ENCODE measurements at regions not wholly inside any gene's neighbourhood (a gene's known extent, or its start where the extent isn't known, plus 50 kb on each side); places are given as distances from the start of the nearest gene placed in this dataset.
A peak's percentile ranks its signal among the peaks of the same experiment; 100 is the strongest.

DNA sequence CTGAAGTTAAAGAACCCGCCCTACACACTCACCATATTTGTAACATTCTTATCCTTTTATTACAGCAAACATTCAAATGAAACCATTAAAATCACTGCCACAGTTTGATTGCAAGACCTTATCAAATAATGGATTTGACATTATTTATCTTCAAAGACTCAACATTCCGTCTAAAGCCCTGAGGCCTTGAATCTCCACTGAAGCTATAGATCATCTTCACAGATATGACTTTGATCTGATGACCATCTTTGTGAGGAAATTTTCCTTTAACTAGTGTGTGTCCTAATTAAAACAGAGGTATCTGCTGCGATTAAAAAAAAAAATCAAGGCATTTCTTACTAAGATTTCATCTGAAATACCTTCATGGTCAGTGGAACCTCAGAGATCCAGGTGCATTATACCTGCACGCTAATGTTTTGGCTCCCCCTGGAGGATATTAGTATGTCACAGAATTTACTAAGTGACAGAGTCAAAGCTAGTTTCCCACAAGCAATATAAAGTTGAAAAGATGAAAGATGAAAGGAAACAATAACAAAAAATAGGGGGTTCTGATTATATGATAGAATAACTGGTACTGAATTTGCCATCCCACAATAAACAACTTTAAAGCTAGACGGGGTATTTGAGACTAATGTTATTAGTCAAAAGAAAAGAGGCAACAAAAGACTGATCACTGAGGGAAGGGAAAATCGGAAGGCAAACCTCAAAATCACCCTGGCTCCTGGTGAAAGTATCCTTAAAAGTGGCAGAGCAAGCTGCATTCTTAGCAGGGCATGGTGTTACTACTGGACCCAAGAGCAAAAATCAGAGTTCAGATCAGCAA lies 923.4 kb downstream of the NCAM2 start:
- Histone ChIP-seq H3K9me3 (no peaks in the 10 kb centered on the region), H3K27ac (no peak overlapping the region), H3K36me3 (no peaks in the 10 kb centered on the region), H3K4me3 (no peak overlapping the region), H3K27me3 (no peaks in the 10 kb centered on the region), H3K4me1 (no peaks in the 10 kb centered on the region)
- FAIRE-seq (no peak), DNase-seq (no peak), ATAC-seq (peak; percentile 63 to 81 (median 77))
- intact Hi-C loops (cut with DNase I), result no loop called here
- TF ChIP-seq, protein P1, sequence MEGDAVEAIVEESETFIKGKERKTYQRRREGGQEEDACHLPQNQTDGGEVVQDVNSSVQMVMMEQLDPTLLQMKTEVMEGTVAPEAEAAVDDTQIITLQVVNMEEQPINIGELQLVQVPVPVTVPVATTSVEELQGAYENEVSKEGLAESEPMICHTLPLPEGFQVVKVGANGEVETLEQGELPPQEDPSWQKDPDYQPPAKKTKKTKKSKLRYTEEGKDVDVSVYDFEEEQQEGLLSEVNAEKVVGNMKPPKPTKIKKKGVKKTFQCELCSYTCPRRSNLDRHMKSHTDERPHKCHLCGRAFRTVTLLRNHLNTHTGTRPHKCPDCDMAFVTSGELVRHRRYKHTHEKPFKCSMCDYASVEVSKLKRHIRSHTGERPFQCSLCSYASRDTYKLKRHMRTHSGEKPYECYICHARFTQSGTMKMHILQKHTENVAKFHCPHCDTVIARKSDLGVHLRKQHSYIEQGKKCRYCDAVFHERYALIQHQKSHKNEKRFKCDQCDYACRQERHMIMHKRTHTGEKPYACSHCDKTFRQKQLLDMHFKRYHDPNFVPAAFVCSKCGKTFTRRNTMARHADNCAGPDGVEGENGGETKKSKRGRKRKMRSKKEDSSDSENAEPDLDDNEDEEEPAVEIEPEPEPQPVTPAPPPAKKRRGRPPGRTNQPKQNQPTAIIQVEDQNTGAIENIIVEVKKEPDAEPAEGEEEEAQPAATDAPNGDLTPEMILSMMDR (IDR thresholded peaks at IDR 0.05), result peak in 3 of 4 donors; percentile 32 to 65 (median 49)
- 28 to 32% methylated on average over 6 of the region's 6 CpGs for WGBS, 2 donors

DNA sequence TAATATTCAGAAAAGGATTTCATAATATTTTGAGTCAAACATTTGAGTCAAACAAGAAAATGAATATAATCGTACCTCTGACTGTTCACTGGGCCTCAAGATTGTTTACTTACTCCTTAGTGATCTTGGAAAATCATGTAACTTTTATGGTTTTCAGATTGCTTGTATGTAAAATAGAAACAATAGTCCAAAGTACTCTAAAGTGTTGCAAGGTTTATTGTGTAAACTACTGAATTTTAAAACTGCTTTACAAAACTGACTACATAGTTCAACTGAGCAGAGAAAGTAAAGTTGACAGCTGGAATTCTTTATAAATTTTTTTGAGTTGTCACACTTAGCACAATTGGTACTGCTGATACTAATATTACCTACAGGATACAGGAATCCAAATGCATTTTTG lies 931.0 kb downstream of the NCAM2 start:
- ATAC-seq, result no peak
- no peaks in the 10 kb centered on the region for H3K36me3 ChIP-seq
- TF ChIP-seq, protein P1 (IDR thresholded peaks at IDR 0.05), result no peak
- FAIRE-seq, result no peak
- no peaks in the 10 kb centered on the region for H3K4me1 ChIP-seq
- DNase-seq, result no peak
- H3K27ac ChIP-seq, result no peak overlapping the region
- intact Hi-C loops (cut with DNase I), result no loop called here
- H3K4me3 ChIP-seq, result no peak overlapping the region
- 50% methylated on average over 1 of the region's 1 CpG for WGBS, 2 donors
- H3K9me3 ChIP-seq, result no peaks in the 10 kb centered on the region
- H3K27me3 ChIP-seq, result peaks cover 0 to 2% (median 0%) of the 10 kb centered on the region in 4 donors

GRCh38 chr21:21929789-21930188 lies 931.6 kb downstream of the NCAM2 start:
- H3K4me3 ChIP-seq, result no peak overlapping the region
- intact Hi-C loops (cut with DNase I), result no loop called here
- H3K36me3 ChIP-seq, result no peaks in the 10 kb centered on the region
- 60 to 63% methylated on average over 4 of the region's 4 CpGs for WGBS, 2 donors
- DNase-seq (no peak), FAIRE-seq (no peak), ATAC-seq (no peak)
- H3K9me3 ChIP-seq, result no peaks in the 10 kb centered on the region
- no peaks in the 10 kb centered on the region for H3K4me1 ChIP-seq
- TF ChIP-seq, protein P1 (IDR thresholded peaks at IDR 0.05), result no peak
- H3K27ac ChIP-seq, result no peak overlapping the region
- peaks cover 0 to 2% (median 0%) of the 10 kb centered on the region in 4 donors for H3K27me3 ChIP-seq

GRCh38 chr21:21952566-21952965 lies 954.4 kb downstream of the NCAM2 start:
- 52 to 69% methylated on average over 3 of the region's 3 CpGs for WGBS, 2 donors
- DNase-seq, result no peak
- intact Hi-C loops (cut with DNase I), result no loop called here
- ATAC-seq, result no peak
- no peak overlapping the region for H3K4me3 ChIP-seq
- H3K4me1 ChIP-seq, result no peaks in the 10 kb centered on the region
- H3K27ac ChIP-seq, result no peak overlapping the region
- FAIRE-seq, result no peak
- no peaks in the 10 kb centered on the region for H3K9me3 ChIP-seq
- H3K27me3 ChIP-seq, result no peaks in the 10 kb centered on the region
- TF ChIP-seq, protein P1 (IDR thresholded peaks at IDR 0.05), result no peak
- H3K36me3 ChIP-seq, result no peaks in the 10 kb centered on the region

DNA sequence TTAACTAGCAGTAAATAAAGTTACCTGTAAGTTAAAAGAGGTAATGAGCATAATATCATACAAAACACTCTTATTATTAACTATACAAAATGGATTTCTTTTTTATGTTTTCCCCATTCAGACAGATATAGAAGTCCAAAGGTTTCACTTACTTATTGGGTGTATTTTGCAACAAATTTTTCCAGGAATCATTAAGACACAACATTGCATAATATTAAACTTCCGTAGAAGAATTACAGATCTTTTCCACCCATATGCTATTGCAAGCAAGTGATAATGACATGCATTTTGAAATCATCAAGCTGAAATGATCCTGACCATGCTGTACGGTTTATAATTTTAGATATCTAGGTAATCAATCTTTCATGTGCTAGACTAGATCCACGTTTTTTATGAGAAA lies 957.0 kb downstream of the NCAM2 start:
- TF ChIP-seq, protein P1 (IDR thresholded peaks at IDR 0.05), result no peak
- 38 to 51% methylated on average over 3 of the region's 3 CpGs for WGBS, 2 donors
- ATAC-seq (no peak), DNase-seq (no peak), FAIRE-seq (no peak)
- no peaks in the 10 kb centered on the region for H3K9me3 ChIP-seq
- intact Hi-C loops (cut with DNase I), result no loop called here
- no peaks in the 10 kb centered on the region for H3K4me1 ChIP-seq
- no peaks in the 10 kb centered on the region for H3K36me3 ChIP-seq
- no peak overlapping the region for H3K27ac ChIP-seq
- no peak overlapping the region for H3K4me3 ChIP-seq
- H3K27me3 ChIP-seq, result no peaks in the 10 kb centered on the region
